IMR-90 (cell line): ENCODE measurements at regions not wholly inside any gene's neighbourhood (a gene's known extent, or its start where the extent isn't known, plus 50 kb on each side); places are given as distances from the start of the nearest gene placed in this dataset.

ENCODE experiments used
- ATAC-seq: fragments of 200-7000 bp; cut with Tn5 transposase; 2 replicates; pipeline ENCODE4 v1.9.1; 2020; ENCODE audit warnings: low read depth, mild to moderate bottlenecking, moderate library complexity
- BruUV-seq: library from RNA; stranded (reverse); fragments of 400-500 nt; replicated peaks from 2 replicates; lab custom pipeline; 2021; lab: Mats Ljungman, UMichigan
- CTCF ChIA-PET: fragments of 300-600 bp; formaldehyde crosslinking; extraction: SDS; loops from one replicate; lab custom pipeline; 2021; ENCODE audit warnings: antibody characterized with exemption; lab: Yijun Ruan, JAX
- POLR2A ChIA-PET: fragments of 300-600 bp; sonication (Branson Sonifier 250); formaldehyde crosslinking; loops from one replicate; lab custom pipeline; 2022; ENCODE audit warnings: antibody characterized with exemption; ENCODE audit not compliant: unreplicated experiment; lab: Charles Lee
- DNase-seq: peaks from one replicate; pipeline ENCODE4 v3.0.0; 2013
- H2AFZ ChIP-seq: replicated peaks from 2 replicates; pipeline ENCODE3; 2013; ENCODE audit warnings: low read length, mild to moderate bottlenecking; ENCODE audit not compliant: poor library complexity
- H2AK5ac ChIP-seq: 2 replicates; pipeline ENCODE4 v1.6.1; 2013; ENCODE audit warnings: low read depth, low read length, inconsistent platforms
- H2AK9ac ChIP-seq: replicated peaks from 2 replicates; pipeline ENCODE3; 2013; ENCODE audit warnings: mild to moderate bottlenecking, low read depth, low read length, moderate library complexity; ENCODE audit not compliant: poor library complexity
- H2BK120ac ChIP-seq: 2 replicates; pipeline ENCODE4 v1.6.1; 2013; ENCODE audit warnings: low read depth, low read length, inconsistent platforms
- H2BK15ac ChIP-seq: 3 replicates; pipeline ENCODE4 v1.6.1; 2013; ENCODE audit warnings: low read depth, low read length, inconsistent platforms
- H2BK20ac ChIP-seq: 2 replicates; pipeline ENCODE4 v1.6.1; 2013; ENCODE audit warnings: low read depth, mild to moderate bottlenecking, inconsistent platforms, low read length, moderate library complexity
- H2BK5ac ChIP-seq: 2 replicates; pipeline ENCODE4 v1.6.1; 2013; ENCODE audit warnings: mild to moderate bottlenecking, low read depth, low read length, inconsistent platforms; ENCODE audit not compliant: poor library complexity, severe bottlenecking
- H3K14ac ChIP-seq: replicated peaks from 2 replicates; pipeline ENCODE4 v1.6.1; 2013; ENCODE audit warnings: low read depth, low read length, inconsistent platforms
- H3K18ac ChIP-seq: 2 replicates; pipeline ENCODE4 v1.6.1; 2013; ENCODE audit warnings: low read depth, low read length, control low read depth
- H3K23ac ChIP-seq: 2 replicates; pipeline ENCODE4 v1.6.1; 2013; ENCODE audit warnings: low read depth, low read length, inconsistent platforms
- H3K27ac ChIP-seq: 2 replicates; pipeline ENCODE4 v1.5.1; 2013; ENCODE audit warnings: mild to moderate bottlenecking, control low read depth, low read length; ENCODE audit not compliant: insufficient read depth
- H3K27me3 ChIP-seq: 2 replicates; pipeline ENCODE4 v1.6.1; 2013; ENCODE audit warnings: low read length; ENCODE audit not compliant: control insufficient read depth, insufficient read depth
- H3K36me3 ChIP-seq: 2 replicates; pipeline ENCODE4 v1.6.1; 2013; ENCODE audit warnings: low read length, mixed read lengths; ENCODE audit not compliant: control insufficient read depth, insufficient read depth
- H3K4ac ChIP-seq: 2 replicates; pipeline ENCODE4 v1.6.1; 2013; ENCODE audit warnings: low read depth, low read length, inconsistent platforms
- H3K4me1 ChIP-seq: 2 replicates; pipeline ENCODE4 v1.6.1; 2013; ENCODE audit warnings: low read length, mixed read lengths; ENCODE audit not compliant: control insufficient read depth, insufficient read depth
- H3K4me2 ChIP-seq: 2 replicates; pipeline ENCODE4 v1.6.1; 2013; ENCODE audit warnings: low read depth, mild to moderate bottlenecking, control low read depth, low read length, moderate library complexity
- H3K4me3 ChIP-seq: 2 replicates; pipeline ENCODE4 v1.5.1; 2013; ENCODE audit warnings: low read depth, mild to moderate bottlenecking, control low read depth, low read length, moderate library complexity; ENCODE audit not compliant: insufficient read depth
- H3K56ac ChIP-seq: 2 replicates; pipeline ENCODE4 v1.6.1; 2013; ENCODE audit warnings: low read length, inconsistent platforms; ENCODE audit not compliant: insufficient read depth; ENCODE audit errors: extremely low read depth
- H3K79me1 ChIP-seq, 2 experiments: 2 replicates each; pipeline ENCODE4 v1.6.1; 2013; ENCODE audit warnings: low read length in 2 of 2, inconsistent platforms in 1 of 2, low read depth in 1 of 2
- H3K9ac ChIP-seq: 2 replicates; pipeline ENCODE4 v1.6.1; 2013; ENCODE audit warnings: low read depth, low read length, control low read depth
- H3K9me1 ChIP-seq: 2 replicates; pipeline ENCODE4 v1.6.1; 2013; ENCODE audit warnings: low read length, inconsistent platforms; ENCODE audit not compliant: insufficient read depth
- H3K9me3 ChIP-seq: 2 replicates; pipeline ENCODE4 v1.6.1; 2013; ENCODE audit warnings: low read length; ENCODE audit not compliant: control insufficient read depth, insufficient read depth
- H4K20me1 ChIP-seq: 2 replicates; pipeline ENCODE4 v1.6.1; 2013; ENCODE audit warnings: low read length, inconsistent platforms; ENCODE audit not compliant: insufficient read depth
- H4K5ac ChIP-seq: 2 replicates; pipeline ENCODE4 v1.6.1; 2013; ENCODE audit warnings: mild to moderate bottlenecking, low read depth, low read length, control low read depth
- H4K8ac ChIP-seq, 2 experiments: 2 replicates each; pipeline ENCODE4 v1.6.1; 2013; ENCODE audit warnings: low read depth in 2 of 2, low read length in 2 of 2, control low read depth in 1 of 2, inconsistent platforms in 1 of 2
- H4K91ac ChIP-seq: 2 replicates; pipeline ENCODE4 v1.6.1; 2013; ENCODE audit warnings: low read depth, low read length, inconsistent platforms; ENCODE audit not compliant: insufficient read depth
- BHLHE40 ChIP-seq: fragments of 150-350 bp; IDR thresholded peaks from 2 replicates; pipeline ENCODE4 v1.6.1; 2016; ENCODE audit warnings: mild to moderate bottlenecking, low read depth, low read length
- CEBPB ChIP-seq: IDR thresholded peaks from 2 replicates; pipeline ENCODE4 v1.6.1; 2012; ENCODE audit warnings: low read depth, low read length, improper control_type of control experiment
- CTCF ChIP-seq: conservative IDR thresholded peaks from 2 replicates; pipeline ENCODE4 v1.5.1; 2012; ENCODE audit warnings: mild to moderate bottlenecking, low read depth, low read length, improper control_type of control experiment
- ELK1 ChIP-seq: fragments of 150-350 bp; IDR thresholded peaks from 2 replicates; pipeline ENCODE4 v1.6.1; 2016; ENCODE audit warnings: low read depth, mild to moderate bottlenecking, low read length, moderate library complexity, borderline replicate concordance
- FOS ChIP-seq: fragments of 150-350 bp; IDR thresholded peaks from 2 replicates; pipeline ENCODE4 v1.6.1; 2016; ENCODE audit warnings: low read depth, low read length
- MAFK ChIP-seq: IDR thresholded peaks from 2 replicates; pipeline ENCODE4 v1.6.1; 2012; ENCODE audit warnings: low read depth, low read length, improper control_type of control experiment
- MAZ ChIP-seq: IDR thresholded peaks from 2 replicates; pipeline ENCODE4 v1.6.1; 2012; ENCODE audit warnings: low read depth, mild to moderate bottlenecking, low read length, improper control_type of control experiment, moderate library complexity, borderline replicate concordance
- MXI1 ChIP-seq: IDR thresholded peaks from 2 replicates; pipeline ENCODE4 v1.6.1; 2012; ENCODE audit warnings: low read depth, mild to moderate bottlenecking, low read length, moderate library complexity, borderline replicate concordance
- NFE2L2 ChIP-seq: fragments of 150-350 bp; IDR thresholded peaks from 2 replicates; pipeline ENCODE4 v1.6.1; 2016; ENCODE audit warnings: low read depth, mild to moderate bottlenecking, low read length
- POLR2A ChIP-seq: IDR thresholded peaks from 2 replicates; pipeline ENCODE4 v1.6.1; 2012; ENCODE audit warnings: mild to moderate bottlenecking, low read depth, low read length
- RAD21 ChIP-seq: IDR thresholded peaks from 2 replicates; pipeline ENCODE4 v1.6.1; 2012; ENCODE audit warnings: low read length, improper control_type of control experiment
- RCOR1 ChIP-seq: IDR thresholded peaks from 2 replicates; pipeline ENCODE4 v1.6.1; 2012; ENCODE audit warnings: mild to moderate bottlenecking, low read length, improper control_type of control experiment; ENCODE audit not compliant: insufficient replicate concordance
- RFX5 ChIP-seq: IDR thresholded peaks from 2 replicates; pipeline ENCODE4 v1.8.0; 2012; ENCODE audit warnings: low read depth, mild to moderate bottlenecking, low read length, moderate library complexity
- SMC3 ChIP-seq: fragments of 150-350 bp; IDR thresholded peaks from 2 replicates; pipeline ENCODE4 v1.6.1; 2016; ENCODE audit warnings: low read depth, mild to moderate bottlenecking, antibody characterized with exemption, low read length, moderate library complexity
- USF2 ChIP-seq: fragments of 150-350 bp; IDR thresholded peaks from 2 replicates; pipeline ENCODE4 v1.6.1; 2017; ENCODE audit warnings: mild to moderate bottlenecking, antibody characterized with exemption, low read length, low read depth
- WGBS, 2 experiments: methylation state at CpG; one replicate each; pipeline versions ENCODE4 v1.1.5 to v1.1.7; 2013; ENCODE audit warnings: missing lambda C conversion rate in 2 of 2; ENCODE audit not compliant: insufficient read length in 1 of 2; ENCODE audit errors: extremely low coverage in 2 of 2; 5-methylcytosine and 5-hydroxymethylcytosine counted together
- dilution Hi-C: fragments of 300-500 bp; cut with HindIII; formaldehyde crosslinking; loops from one replicate; pipeline ENCODE4 v1.14.3; 2018; ENCODE audit warnings: low sequenced_read_pairs; ENCODE audit not compliant: unreplicated experiment
- in situ Hi-C: fragments of 300-500 bp; cut with MboI; formaldehyde crosslinking; loops from 3 replicates; pipeline ENCODE4 v1.14.3; 2019; ENCODE audit warnings: low sequenced_read_pairs, inconsistent platforms, mixed read lengths
- intact Hi-C: fragments of 100-400 bp; cut with micrococcal nuclease; formaldehyde crosslinking; loops from 2 replicates; pipeline ENCODE4 v1.10.0; 2022

DNA sequence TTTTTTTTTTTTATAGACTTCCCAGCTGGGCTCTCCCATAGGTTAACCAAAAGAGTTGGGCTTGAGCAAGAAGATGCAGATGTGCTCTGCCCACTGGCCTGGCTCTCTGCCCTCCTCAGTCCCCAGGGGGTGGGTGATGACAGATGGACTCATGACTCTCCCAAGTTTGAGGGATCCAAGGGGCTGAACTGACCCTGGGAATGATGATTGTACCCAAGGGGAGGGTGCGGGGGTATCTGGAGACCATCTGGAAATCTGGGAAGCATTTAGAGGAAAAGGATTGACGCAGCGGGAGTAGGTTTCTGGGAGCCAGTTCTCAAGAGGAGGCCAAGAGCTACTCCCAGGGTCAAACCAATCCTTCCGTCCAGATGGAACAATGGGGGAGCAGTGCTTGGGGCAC, 330.8 kb downstream of the CYP26B1 start:
- ChIA-PET CTCF (no interaction called here), POLR2A (no interaction called here)
- H4K8ac ChIP-seq, result no peak overlapping the region
- DNase-seq (no peak), ATAC-seq (no peak)
- no peaks in the 10 kb centered on the region for H3K9me1 ChIP-seq
- dilution Hi-C loops, result no loop called here
- no peak overlapping the region for H3K23ac ChIP-seq
- no peak overlapping the region for H3K18ac ChIP-seq
- H3K36me3 ChIP-seq, result no peaks in the 10 kb centered on the region
- no CpG with 5 or more reads among the region's 4 CpGs for WGBS, 2 experiments
- no peaks in the 10 kb centered on the region for H4K20me1 ChIP-seq
- no peak overlapping the region for H3K4me3 ChIP-seq
- no peak overlapping the region for H4K5ac ChIP-seq
- no peak overlapping the region for H2AFZ ChIP-seq
- H3K14ac ChIP-seq, result no peak overlapping the region
- no peaks in the 10 kb centered on the region for H3K4me1 ChIP-seq
- no peak overlapping the region for H2AK9ac ChIP-seq
- H2BK15ac ChIP-seq, result no peak overlapping the region
- no peak overlapping the region for H4K91ac ChIP-seq
- H3K9me3 ChIP-seq, result no peaks in the 10 kb centered on the region
- peaks cover 36% of the 10 kb centered on the region for H3K27me3 ChIP-seq
- H3K4ac ChIP-seq, result no peak overlapping the region
- H2BK120ac ChIP-seq, result no peak overlapping the region
- H3K9ac ChIP-seq, result no peak overlapping the region
- no peak overlapping the region for H2BK20ac ChIP-seq
- TF ChIP-seq RFX5 (no peak), CEBPB (no peak), MAZ (no peak), ELK1 (no peak), MXI1 (no peak), USF2 (no peak), MAFK (no peak), FOS (no peak), POLR2A (no peak), CTCF (no peak), RAD21 (no peak), SMC3 (no peak), NFE2L2 (no peak), RCOR1 (no peak), BHLHE40 (no peak)
- BruUV-seq, result no TSS peak
- in situ Hi-C loops, result no loop called here
- no peak overlapping the region for H2BK5ac ChIP-seq
- no peak overlapping the region for H3K27ac ChIP-seq
- H3K79me1 ChIP-seq, result no peaks in the 10 kb centered on the region
- intact Hi-C loops, result no loop called here
- no peak overlapping the region for H3K56ac ChIP-seq
- H3K4me2 ChIP-seq, result no peak overlapping the region
- H2AK5ac ChIP-seq, result no peak overlapping the region
